ENCODE measurements at regions not wholly inside any gene's neighbourhood (a gene's known extent, or its start where the extent isn't known, plus 50 kb on each side); places are given as distances from the start of the nearest gene placed in this dataset.

- no peak for TF ChIP-seq CTCF (IDR thresholded peaks at IDR 0.05; ENCODE audit: low read depth, low read length, poor library complexity, severe bottlenecking)
- TF ChIP-seq EZH2phosphoT487 (IDR thresholded peaks at IDR 0.05; ENCODE audit: borderline replicate concordance, low read length): no peak
These were observed 322.3 kb downstream of the KCNS3 start for GRCh38 chr2:18200771-18201170.
